Fibroblast of lung (primary cell): ENCODE measurements at regions not wholly inside any gene's neighbourhood (a gene's known extent, or its start where the extent isn't known, plus 50 kb on each side); places are given as distances from the start of the nearest gene placed in this dataset.
A peak's percentile ranks its signal among the peaks of the same experiment; 100 is the strongest.

Experiments used
- DNase-seq, 2 donors: peaks; one replicate each; pipeline versions ENCODE4 v3.0.0 to v3.0.0-alpha.2; 2010; ENCODE audit warnings: low read depth in 2 of 2
- H2AFZ ChIP-seq: 2 replicates; pipeline ENCODE4 v1.5.1; 2012; ENCODE audit warnings: low read length, control low read depth, inconsistent platforms
- H3K27ac ChIP-seq: 2 replicates; pipeline ENCODE4 v1.5.1; 2011; ENCODE audit warnings: low read length, control low read depth; ENCODE audit not compliant: insufficient read depth
- H3K27me3 ChIP-seq: 2 replicates; pipeline ENCODE4 v1.5.1; 2011; ENCODE audit warnings: mild to moderate bottlenecking, low read length; ENCODE audit not compliant: control insufficient read depth, insufficient read depth
- H3K36me3 ChIP-seq: 2 replicates; pipeline ENCODE4 v1.5.1; 2011; ENCODE audit warnings: low read length; ENCODE audit not compliant: control insufficient read depth, insufficient read depth
- H3K4me1 ChIP-seq: 2 replicates; pipeline ENCODE4 v1.5.1; 2011; ENCODE audit warnings: low read length; ENCODE audit not compliant: control insufficient read depth, insufficient read depth; ENCODE audit errors: extremely low read depth
- H3K4me2 ChIP-seq: 2 replicates; pipeline ENCODE4 v1.5.1; 2011; ENCODE audit warnings: low read length, control low read depth; ENCODE audit not compliant: insufficient read depth; ENCODE audit errors: extremely low read depth
- H3K4me3 ChIP-seq, 4 experiments: fragments of 200-600 bp in 1 of 4; sonication (generic) in 1 of 4; replicated peaks in 1 of 4; 2 replicates each; pipeline ENCODE4 v1.5.1; 2011 to 2016; ENCODE audit warnings: low read length in 4 of 4, low read depth in 3 of 4, mild to moderate bottlenecking in 3 of 4, control low read depth in 2 of 4, inconsistent platforms in 1 of 4, mixed read lengths in 1 of 4; ENCODE audit not compliant: insufficient read depth in 1 of 4; ENCODE audit errors: control extremely low read depth in 1 of 4
- H3K79me2 ChIP-seq: 2 replicates; pipeline ENCODE4 v1.5.1; 2012; ENCODE audit warnings: mild to moderate bottlenecking, low read length, inconsistent platforms; ENCODE audit not compliant: control insufficient read depth, insufficient read depth
- H3K9ac ChIP-seq: 2 replicates; pipeline ENCODE4 v1.5.1; 2011; ENCODE audit warnings: mild to moderate bottlenecking, low read length, control low read depth; ENCODE audit not compliant: insufficient read depth
- H3K9me3 ChIP-seq: 2 replicates; pipeline ENCODE4 v1.5.1; 2012; ENCODE audit warnings: low read depth, low read length; ENCODE audit not compliant: control insufficient read depth, insufficient read depth
- H4K20me1 ChIP-seq: 2 replicates; pipeline ENCODE4 v1.5.1; 2011; ENCODE audit warnings: low read length; ENCODE audit not compliant: control insufficient read depth, insufficient read depth; ENCODE audit errors: extremely low read depth
- CTCF ChIP-seq, 2 donors: IDR thresholded peaks in 1 of 2; conservative IDR thresholded peaks in 1 of 2; 1 replicate in 1 of 2; 2 replicates in 1 of 2; pipeline ENCODE4 v1.5.1; 2011 to 2012; ENCODE audit warnings: low read length in 2 of 2, control low read depth in 1 of 2, inconsistent platforms in 1 of 2, low read depth in 1 of 2, mild to moderate bottlenecking in 1 of 2
- EZH2 ChIP-seq: IDR thresholded peaks from 2 replicates; pipeline ENCODE4 v1.5.1; 2012; ENCODE audit warnings: low read length, control low read depth, mild to moderate bottlenecking; ENCODE audit errors: missing control alignments

DNA sequence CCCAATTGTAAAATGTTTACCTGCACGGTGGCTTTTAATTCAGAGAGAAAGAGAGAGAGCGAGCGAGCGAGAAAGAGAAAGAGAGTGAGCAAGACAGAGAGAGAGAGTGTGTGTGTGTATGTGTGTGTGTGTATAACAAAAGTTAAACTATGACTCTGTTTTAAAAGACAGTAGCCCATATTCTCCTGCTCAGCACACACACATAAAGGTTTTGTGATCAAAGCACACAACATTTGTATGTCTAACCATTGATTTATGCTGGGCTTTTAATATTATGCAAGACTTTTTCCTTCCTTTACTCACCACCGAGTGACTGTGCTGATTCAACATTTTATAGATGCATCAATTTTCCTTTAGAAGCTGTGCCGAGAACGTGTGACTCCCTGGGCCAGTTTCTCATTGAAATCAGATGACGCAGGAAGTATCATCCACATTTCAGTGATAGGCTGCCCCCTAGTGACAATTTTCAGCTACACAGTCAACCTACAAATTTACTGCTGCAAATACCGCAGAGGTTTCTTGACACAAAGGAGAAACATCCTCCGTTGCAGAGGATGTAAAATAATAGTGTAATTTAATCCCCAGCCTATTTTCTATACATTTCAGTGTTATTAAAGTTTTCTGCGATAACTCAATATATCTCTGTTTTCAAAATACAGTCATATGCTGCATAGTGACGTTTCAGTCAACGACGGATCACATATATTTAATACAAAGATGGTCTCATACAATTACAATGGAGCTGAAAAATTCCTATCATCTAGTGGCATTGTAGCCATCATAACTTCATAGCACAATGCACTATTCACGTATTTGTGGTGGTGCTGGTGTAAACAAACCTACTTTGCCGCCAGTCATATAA, 165.9 kb upstream of the TANK start:
- H3K4me3 ChIP-seq: no peak overlapping the region
- H3K79me2 ChIP-seq: no peaks in the 10 kb centered on the region
- H4K20me1 ChIP-seq: no peaks in the 10 kb centered on the region
- peak; percentile 85 to 95 for DNase-seq
- H2AFZ ChIP-seq: no peak overlapping the region
- no peak overlapping the region for H3K4me2 ChIP-seq
- peaks cover 3% of the 10 kb centered on the region for H3K4me1 ChIP-seq
- no peaks in the 10 kb centered on the region for H3K9me3 ChIP-seq
- TF ChIP-seq CTCF (conservative IDR thresholded peaks at IDR 0.05 in 1 of 2, IDR thresholded peaks at IDR 0.05 in 1 of 2; ENCODE audit: low read depth in 1 of 2, low read length in 2 of 2): peak; percentile 78 to 83
- TF ChIP-seq EZH2: no peak
- H3K27me3 ChIP-seq: no peaks in the 10 kb centered on the region
- H3K36me3 ChIP-seq: no peaks in the 10 kb centered on the region
- no peak overlapping the region for H3K27ac ChIP-seq
- no peak overlapping the region for H3K9ac ChIP-seq

GRCh38 chr2:160996584-160996983, 163.6 kb upstream of the TANK start:
- H3K9ac ChIP-seq: no peak overlapping the region
- H4K20me1 ChIP-seq: no peaks in the 10 kb centered on the region
- TF ChIP-seq EZH2 (no peak), CTCF (conservative IDR thresholded peaks at IDR 0.05 in 1 of 2, IDR thresholded peaks at IDR 0.05 in 1 of 2; ENCODE audit: low read depth in 1 of 2, low read length in 2 of 2) (no peak)
- no peak for DNase-seq
- H3K27me3 ChIP-seq: no peaks in the 10 kb centered on the region
- no peaks in the 10 kb centered on the region for H3K79me2 ChIP-seq
- H3K9me3 ChIP-seq: no peaks in the 10 kb centered on the region
- peaks cover 3% of the 10 kb centered on the region for H3K4me1 ChIP-seq
- H3K27ac ChIP-seq: no peak overlapping the region
- H3K36me3 ChIP-seq: no peaks in the 10 kb centered on the region
- H2AFZ ChIP-seq: no peak overlapping the region
- H3K4me3 ChIP-seq: no peak overlapping the region
- no peak overlapping the region for H3K4me2 ChIP-seq

DNA sequence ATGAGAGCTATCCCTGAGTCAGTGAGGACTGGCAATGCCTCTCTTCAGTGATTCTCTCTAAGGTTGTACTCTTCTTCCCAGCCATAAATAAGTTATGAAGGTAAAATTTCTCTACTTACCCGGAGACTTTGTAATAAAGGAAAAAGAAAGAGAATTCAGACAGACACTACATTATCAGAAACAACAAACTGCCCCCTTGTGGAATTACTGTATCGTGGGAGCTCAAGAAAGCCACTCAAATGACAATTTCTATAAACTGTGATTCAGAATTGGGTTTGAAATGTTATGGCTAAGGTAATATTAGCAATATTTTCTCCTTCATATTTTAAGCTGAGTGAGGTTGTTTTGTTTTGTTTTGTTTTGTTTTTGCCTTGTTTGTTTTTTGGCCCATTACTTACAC, 155.8 kb upstream of the TANK start:
- peak; percentile 8 to 42 for DNase-seq
- H2AFZ ChIP-seq: no peak overlapping the region
- H3K27ac ChIP-seq: no peak overlapping the region
- no peaks in the 10 kb centered on the region for H3K4me1 ChIP-seq
- TF ChIP-seq EZH2: no peak
- TF ChIP-seq CTCF (conservative IDR thresholded peaks at IDR 0.05 in 1 of 2, IDR thresholded peaks at IDR 0.05 in 1 of 2; ENCODE audit: low read depth in 1 of 2, low read length in 2 of 2): peak; percentile 47 to 54
- H3K9me3 ChIP-seq: no peaks in the 10 kb centered on the region
- no peak overlapping the region for H3K9ac ChIP-seq
- no peaks in the 10 kb centered on the region for H3K27me3 ChIP-seq
- no peak overlapping the region for H3K4me3 ChIP-seq
- no peaks in the 10 kb centered on the region for H3K79me2 ChIP-seq
- H3K36me3 ChIP-seq: no peaks in the 10 kb centered on the region
- H3K4me2 ChIP-seq: no peak overlapping the region
- no peaks in the 10 kb centered on the region for H4K20me1 ChIP-seq
